Cardiac fibroblast (primary cell): ENCODE measurements at regions not wholly inside any gene's neighbourhood (a gene's known extent, or its start where the extent isn't known, plus 50 kb on each side); places are given as distances from the start of the nearest gene placed in this dataset.
A peak's percentile ranks its signal among the peaks of the same experiment; 100 is the strongest.

Experiments
- DNase-seq, 2 donors: peaks; one replicate each; pipeline versions ENCODE4 v3.0.0 to v3.0.0-alpha.2; 2010; ENCODE audit warnings: low read depth in 2 of 2
- H3K4me3 ChIP-seq, 2 donors: replicated peaks in 1 of 2; 1 replicate in 1 of 2; 2 replicates in 1 of 2; pipeline ENCODE4 v1.5.1; 2011; ENCODE audit warnings: low read depth in 2 of 2, low read length in 2 of 2, mild to moderate bottlenecking in 2 of 2, moderate library complexity in 1 of 2
- TF ChIP-seq, protein P1 (sequence below): IDR thresholded peaks from one replicate; pipeline ENCODE4 v1.5.1; 2011; ENCODE audit warnings: low read depth, mild to moderate bottlenecking, low read length, inconsistent platforms

DNA sequence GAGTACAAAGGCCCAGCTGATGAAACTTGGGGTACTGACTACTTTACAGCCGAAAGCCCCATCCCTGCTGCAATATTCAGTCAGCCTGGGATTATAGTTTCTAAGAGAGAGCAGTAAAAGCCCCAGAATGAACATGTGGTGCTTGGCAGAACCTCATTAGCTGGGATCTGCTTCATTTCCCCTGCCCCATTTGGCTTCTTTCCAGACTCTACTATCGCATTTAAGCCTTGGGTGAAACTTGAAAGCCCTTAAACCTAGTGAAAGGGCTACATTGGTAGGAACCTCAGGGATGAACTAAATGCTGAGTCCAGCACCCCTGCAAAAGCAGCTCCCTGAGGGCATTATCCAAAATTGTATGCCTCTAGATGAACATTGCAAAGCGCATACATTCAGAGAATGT lies 631.1 kb downstream of the ACTL7B start:
- DNase-seq, result no peak
- TF ChIP-seq, protein P1, sequence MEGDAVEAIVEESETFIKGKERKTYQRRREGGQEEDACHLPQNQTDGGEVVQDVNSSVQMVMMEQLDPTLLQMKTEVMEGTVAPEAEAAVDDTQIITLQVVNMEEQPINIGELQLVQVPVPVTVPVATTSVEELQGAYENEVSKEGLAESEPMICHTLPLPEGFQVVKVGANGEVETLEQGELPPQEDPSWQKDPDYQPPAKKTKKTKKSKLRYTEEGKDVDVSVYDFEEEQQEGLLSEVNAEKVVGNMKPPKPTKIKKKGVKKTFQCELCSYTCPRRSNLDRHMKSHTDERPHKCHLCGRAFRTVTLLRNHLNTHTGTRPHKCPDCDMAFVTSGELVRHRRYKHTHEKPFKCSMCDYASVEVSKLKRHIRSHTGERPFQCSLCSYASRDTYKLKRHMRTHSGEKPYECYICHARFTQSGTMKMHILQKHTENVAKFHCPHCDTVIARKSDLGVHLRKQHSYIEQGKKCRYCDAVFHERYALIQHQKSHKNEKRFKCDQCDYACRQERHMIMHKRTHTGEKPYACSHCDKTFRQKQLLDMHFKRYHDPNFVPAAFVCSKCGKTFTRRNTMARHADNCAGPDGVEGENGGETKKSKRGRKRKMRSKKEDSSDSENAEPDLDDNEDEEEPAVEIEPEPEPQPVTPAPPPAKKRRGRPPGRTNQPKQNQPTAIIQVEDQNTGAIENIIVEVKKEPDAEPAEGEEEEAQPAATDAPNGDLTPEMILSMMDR, result no peak
- no peak overlapping the region for H3K4me3 ChIP-seq

DNA sequence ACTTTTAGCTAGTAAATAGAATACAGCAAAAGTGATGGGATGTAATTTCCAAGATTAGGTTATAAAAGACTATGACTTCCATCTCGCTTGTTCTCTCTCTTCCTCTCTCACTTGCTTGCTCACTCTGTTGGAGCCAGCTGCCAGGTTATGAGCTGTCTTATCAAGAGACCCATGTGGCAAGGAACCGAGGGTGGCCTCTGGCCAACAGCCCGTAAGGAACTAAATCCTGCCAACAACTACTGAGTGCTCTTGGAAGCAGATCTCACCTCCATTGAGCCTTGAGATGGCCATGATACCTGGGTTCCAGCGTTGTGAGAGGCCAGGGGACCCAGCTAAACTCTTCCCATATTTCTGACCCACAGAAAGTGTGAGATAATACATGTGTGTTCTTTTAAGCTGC lies 636.1 kb downstream of the ACTL7B start:
- DNase-seq, result peak in 1 of 2 donors; percentile 22
- TF ChIP-seq, protein P1, result no peak
- no peak overlapping the region for H3K4me3 ChIP-seq

DNA sequence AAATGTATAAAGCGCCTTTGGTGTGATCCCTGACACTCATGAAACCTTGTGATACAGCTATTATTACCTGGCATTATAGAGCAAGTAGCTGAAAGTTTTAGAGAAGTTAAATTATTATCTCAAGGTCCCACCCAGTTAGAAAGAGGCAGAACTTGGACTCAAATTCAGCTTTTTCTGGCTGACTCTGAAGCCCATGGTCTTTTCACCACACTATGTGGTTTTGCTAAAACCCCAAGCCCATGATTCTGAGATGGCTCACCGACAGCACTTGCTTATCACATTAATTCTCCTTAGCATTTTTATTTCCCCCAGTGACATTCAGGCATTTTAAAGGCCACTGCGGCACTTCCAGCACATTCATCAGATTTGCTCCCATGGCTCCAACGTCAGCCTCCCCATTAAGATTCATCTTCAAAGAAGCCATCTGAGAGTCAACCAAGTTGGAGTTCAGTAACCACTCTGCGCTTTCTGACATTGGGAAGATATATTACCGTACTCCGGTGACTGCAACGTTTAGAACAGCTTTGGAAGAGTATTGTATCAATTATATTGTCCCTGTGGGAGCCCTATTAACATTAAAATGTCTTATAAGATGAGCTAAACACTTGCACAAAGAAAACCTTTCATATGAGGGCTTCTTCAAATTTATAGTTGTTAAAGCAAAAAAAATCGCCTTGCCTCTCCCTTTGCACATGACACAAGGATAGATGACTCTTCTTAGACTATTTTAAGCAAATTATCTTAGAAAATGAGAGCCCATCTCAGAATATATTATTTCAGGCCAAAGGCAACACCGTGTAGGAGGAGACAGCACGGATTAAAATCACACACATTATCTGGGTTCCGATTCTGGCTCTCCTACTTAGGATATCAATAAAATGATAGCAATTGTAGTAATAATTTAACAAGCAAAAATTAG lies 638.1 kb downstream of the ACTL7B start:
- TF ChIP-seq, protein P1, result no peak
- H3K4me3 ChIP-seq, result no peak overlapping the region
- no peak for DNase-seq

DNA sequence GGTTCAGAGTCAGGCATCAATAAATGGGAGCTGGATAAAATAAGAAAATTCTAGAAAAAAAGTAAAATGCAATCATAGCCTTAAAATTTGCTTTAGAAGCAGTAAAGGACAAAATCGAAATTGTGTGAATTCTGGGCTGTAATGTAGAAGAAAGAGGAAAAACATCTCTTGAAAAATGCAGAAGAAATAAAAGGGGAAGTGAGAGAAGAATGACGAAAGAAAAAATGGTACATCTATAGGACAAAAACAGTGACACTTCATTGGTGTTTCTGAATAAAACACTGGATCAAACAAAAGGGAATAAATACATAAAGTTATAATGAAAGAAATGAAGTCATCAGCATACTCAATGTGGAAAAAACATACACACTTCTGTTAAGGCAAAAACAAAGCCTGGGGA lies 642.3 kb downstream of the ACTL7B start:
- DNase-seq, result no peak
- no peak overlapping the region for H3K4me3 ChIP-seq

DNA sequence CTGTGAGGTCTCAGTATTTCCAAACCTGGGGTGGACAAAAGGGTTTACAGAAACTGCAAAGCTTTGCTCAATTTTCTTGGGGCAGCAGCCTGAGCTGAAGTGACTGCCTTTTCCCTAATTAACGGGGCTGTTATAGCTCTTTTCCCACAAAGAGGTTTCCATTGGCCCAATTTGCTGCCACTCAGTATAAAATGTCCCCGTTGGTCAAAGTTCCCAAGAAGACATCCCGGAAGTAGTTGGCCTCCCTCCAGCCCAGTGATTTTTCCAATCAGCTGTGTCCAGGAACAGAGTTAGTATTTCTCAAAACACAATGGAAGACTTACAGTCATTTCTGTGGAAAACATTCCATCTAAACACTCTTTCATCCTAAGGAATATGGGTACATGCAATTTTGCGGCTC lies 643.6 kb downstream of the ACTL7B start:
- H3K4me3 ChIP-seq, result no peak overlapping the region
- DNase-seq, result peak; percentile 17 to 49
- TF ChIP-seq, protein P1, result no peak

More for the DNA sequence above, 642.3 kb downstream of the ACTL7B start:
- TF ChIP-seq, protein P1, result no peak

DNA sequence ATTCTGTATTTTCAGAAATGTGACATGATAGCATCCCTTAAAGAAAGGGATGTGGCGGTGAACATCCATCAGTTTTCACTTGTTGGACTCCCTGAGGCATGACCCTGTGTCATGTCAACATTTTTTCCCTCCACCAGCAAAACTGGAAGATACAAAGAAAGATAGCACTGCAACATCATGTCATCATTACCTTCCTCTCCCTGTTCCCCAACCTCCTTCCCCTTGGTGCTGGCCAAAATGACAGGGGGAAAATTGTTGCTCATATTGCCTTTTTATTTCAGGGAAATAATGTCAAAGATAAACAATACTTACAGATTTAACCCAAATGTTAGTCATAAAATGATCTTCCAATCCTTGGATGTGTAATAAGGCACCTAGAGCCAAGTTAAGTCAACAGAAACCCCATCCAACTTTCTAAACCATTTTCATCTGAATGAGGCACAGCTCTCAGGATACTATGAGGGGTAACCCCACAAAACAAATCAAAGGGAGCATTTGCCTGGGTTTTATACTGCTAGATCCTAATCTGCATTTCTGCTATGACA lies 644.3 kb downstream of the ACTL7B start:
- DNase-seq, result no peak
- TF ChIP-seq, protein P1, result no peak

More for the DNA sequence above, 644.3 kb downstream of the ACTL7B start:
- H3K4me3 ChIP-seq, result no peak overlapping the region
